Progenitor cell of endocrine pancreas (in vitro differentiated cells): ENCODE measurements at regions not wholly inside any gene's neighbourhood (a gene's known extent, or its start where the extent isn't known, plus 50 kb on each side); places are given as distances from the start of the nearest gene placed in this dataset.
A peak's percentile ranks its signal among the peaks of the same experiment; 100 is the strongest.

Source experiments
- DNase-seq: peaks from one replicate; pipeline ENCODE4 v3.0.0; 2021; ENCODE audit warnings: low spot score; ENCODE audit not compliant: unreplicated experiment
- H3K27ac Mint-ChIP-seq: 2 replicates; pipeline ENCODE4 v1.8.0; 2021; ENCODE audit warnings: mild to moderate bottlenecking, moderate library complexity, mixed read lengths
- H3K27me3 Mint-ChIP-seq: 2 replicates; pipeline ENCODE4 v1.8.0; 2021; ENCODE audit warnings: mixed read lengths
- H3K36me3 Mint-ChIP-seq: 2 replicates; pipeline ENCODE4 v1.8.0; 2022; ENCODE audit warnings: mixed read lengths; ENCODE audit not compliant: insufficient read depth
- H3K4me1 Mint-ChIP-seq: 2 replicates; pipeline ENCODE4 v1.8.0; 2021; ENCODE audit warnings: low read depth, mixed read lengths
- H3K4me3 Mint-ChIP-seq: 2 replicates; pipeline ENCODE4 v1.8.0; 2021; ENCODE audit warnings: low read depth, mild to moderate bottlenecking, moderate library complexity, mixed read lengths
- H3K9me3 Mint-ChIP-seq: 2 replicates; pipeline ENCODE4 v1.8.0; 2021; ENCODE audit warnings: low read depth, mixed read lengths
- CTCF ChIP-seq: fragments of 200-600 bp; sonication (generic); IDR thresholded peaks from one replicate; pipeline ENCODE4 v1.5.0; 2021; ENCODE audit warnings: antibody characterized with exemption, mild to moderate bottlenecking; ENCODE audit not compliant: unreplicated experiment

- no peak for TF ChIP-seq CTCF
- no peak overlapping the region for H3K4me3 Mint-ChIP-seq
- H3K36me3 Mint-ChIP-seq: no peaks in the 10 kb centered on the region
- DNase-seq: no peak
- no peaks in the 10 kb centered on the region for H3K9me3 Mint-ChIP-seq
- peaks cover 4% of the 10 kb centered on the region for H3K27me3 Mint-ChIP-seq
- peaks cover 8% of the 10 kb centered on the region for H3K4me1 Mint-ChIP-seq
- H3K27ac Mint-ChIP-seq: no peak overlapping the region
Measured at GRCh38 chr2:150916467-150917396, 344.9 kb downstream of the RBM43 start.

- Mint-ChIP-seq H3K4me1 (peaks cover 1% of the 10 kb centered on the region), H3K4me3 (no peak overlapping the region), H3K27me3 (peaks cover 7% of the 10 kb centered on the region), H3K27ac (peak overlapping the region; percentile 58), H3K9me3 (no peaks in the 10 kb centered on the region), H3K36me3 (no peaks in the 10 kb centered on the region)
- no peak for TF ChIP-seq CTCF
- DNase-seq: no peak
Measured at GRCh38 chr2:150911766-150912280, 349.8 kb downstream of the RBM43 start.

- DNase-seq: no peak
- H3K9me3 Mint-ChIP-seq: no peaks in the 10 kb centered on the region
- no peak overlapping the region for H3K27ac Mint-ChIP-seq
- no peak overlapping the region for H3K4me3 Mint-ChIP-seq
- peak; percentile 14 for TF ChIP-seq CTCF
- H3K4me1 Mint-ChIP-seq: no peaks in the 10 kb centered on the region
- H3K36me3 Mint-ChIP-seq: no peaks in the 10 kb centered on the region
- H3K27me3 Mint-ChIP-seq: peaks cover 7% of the 10 kb centered on the region
Measured at GRCh38 chr2:150909613-150910012, 352.1 kb downstream of the RBM43 start.

GRCh38 chr2:150909090-150909489 lies 352.6 kb downstream of the RBM43 start:
- no peak for TF ChIP-seq CTCF
- H3K36me3 Mint-ChIP-seq: no peaks in the 10 kb centered on the region
- H3K27me3 Mint-ChIP-seq: peaks cover 10% of the 10 kb centered on the region
- no peaks in the 10 kb centered on the region for H3K9me3 Mint-ChIP-seq
- H3K27ac Mint-ChIP-seq: no peak overlapping the region
- no peak for DNase-seq
- H3K4me3 Mint-ChIP-seq: no peak overlapping the region
- H3K4me1 Mint-ChIP-seq: no peaks in the 10 kb centered on the region

- no peak overlapping the region for H3K4me3 Mint-ChIP-seq
- H3K27ac Mint-ChIP-seq: no peak overlapping the region
- no peaks in the 10 kb centered on the region for H3K4me1 Mint-ChIP-seq
- H3K27me3 Mint-ChIP-seq: peaks cover 10% of the 10 kb centered on the region
- TF ChIP-seq CTCF: no peak
- no peaks in the 10 kb centered on the region for H3K36me3 Mint-ChIP-seq
- no peak for DNase-seq
- H3K9me3 Mint-ChIP-seq: no peaks in the 10 kb centered on the region
Measured at GRCh38 chr2:150907466-150907865, 354.2 kb downstream of the RBM43 start.
